Muscle layer of colon (tissue), 2 donors: ENCODE measurements at regions not wholly inside any gene's neighbourhood (a gene's known extent, or its start where the extent isn't known, plus 50 kb on each side); places are given as distances from the start of the nearest gene placed in this dataset.

Experiments used
- H3K27ac ChIP-seq: one replicate; pipeline ENCODE4 v1.7.0; 2013; ENCODE audit warnings: low read depth, mild to moderate bottlenecking, low read length, moderate library complexity
- H3K27me3 ChIP-seq, 2 donors: one replicate each; pipeline ENCODE4 v1.7.0; 2013; ENCODE audit warnings: low read length in 2 of 2, mild to moderate bottlenecking in 2 of 2; ENCODE audit not compliant: insufficient read depth in 2 of 2, control insufficient read depth in 1 of 2
- H3K36me3 ChIP-seq: one replicate; pipeline ENCODE4 v1.7.0; 2013; ENCODE audit warnings: mild to moderate bottlenecking, low read length; ENCODE audit not compliant: insufficient read depth
- H3K4me1 ChIP-seq: one replicate; pipeline ENCODE4 v1.7.0; 2013; ENCODE audit warnings: mild to moderate bottlenecking, low read length; ENCODE audit not compliant: insufficient read depth
- H3K4me3 ChIP-seq, 2 donors: one replicate each; pipeline ENCODE4 v1.7.0; 2013; ENCODE audit warnings: low read length in 2 of 2, low read depth in 1 of 2, mild to moderate bottlenecking in 1 of 2, moderate library complexity in 1 of 2
- H3K9ac ChIP-seq: one replicate; pipeline ENCODE4 v1.7.0; 2013; ENCODE audit warnings: low read length
- H3K9me3 ChIP-seq: one replicate; pipeline ENCODE4 v1.7.0; 2013; ENCODE audit warnings: mild to moderate bottlenecking, low read length
- donor health status: abdominal sarcoma.
- donor health status: Adenocarcinoma of cecum.

- no peaks in the 10 kb centered on the region for H3K27me3 ChIP-seq
- H3K9ac ChIP-seq = no peak overlapping the region
- no peak overlapping the region for H3K4me3 ChIP-seq
- no peaks in the 10 kb centered on the region for H3K4me1 ChIP-seq
- H3K9me3 ChIP-seq = no peaks in the 10 kb centered on the region
- no peaks in the 10 kb centered on the region for H3K36me3 ChIP-seq
- no peak overlapping the region for H3K27ac ChIP-seq
Observed at GRCh38 chr10:4687397-4687796, 138.6 kb upstream of the AKR1E2 start.

DNA sequence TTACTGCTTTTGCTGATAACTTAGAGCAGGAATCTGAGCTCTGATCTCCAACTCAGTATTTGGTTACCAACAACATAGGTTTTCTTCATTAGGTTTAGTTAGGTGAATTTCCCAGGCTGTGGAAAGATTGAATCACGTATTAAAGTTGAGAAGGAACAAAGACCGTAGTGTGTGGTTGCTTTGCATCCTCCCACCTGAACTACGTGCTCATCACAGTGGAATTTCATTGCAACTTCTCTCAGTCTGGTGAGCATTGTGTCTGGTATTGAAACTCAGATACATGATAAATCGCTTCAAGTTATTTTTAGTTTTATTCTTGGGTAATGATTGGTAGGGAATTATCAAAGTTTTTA, 139.4 kb upstream of the AKR1E2 start:
- H3K4me3 ChIP-seq = no peak overlapping the region
- no peak overlapping the region for H3K27ac ChIP-seq
- no peaks in the 10 kb centered on the region for H3K9me3 ChIP-seq
- no peaks in the 10 kb centered on the region for H3K4me1 ChIP-seq
- H3K9ac ChIP-seq = no peak overlapping the region
- no peaks in the 10 kb centered on the region for H3K36me3 ChIP-seq
- H3K27me3 ChIP-seq = no peaks in the 10 kb centered on the region

DNA sequence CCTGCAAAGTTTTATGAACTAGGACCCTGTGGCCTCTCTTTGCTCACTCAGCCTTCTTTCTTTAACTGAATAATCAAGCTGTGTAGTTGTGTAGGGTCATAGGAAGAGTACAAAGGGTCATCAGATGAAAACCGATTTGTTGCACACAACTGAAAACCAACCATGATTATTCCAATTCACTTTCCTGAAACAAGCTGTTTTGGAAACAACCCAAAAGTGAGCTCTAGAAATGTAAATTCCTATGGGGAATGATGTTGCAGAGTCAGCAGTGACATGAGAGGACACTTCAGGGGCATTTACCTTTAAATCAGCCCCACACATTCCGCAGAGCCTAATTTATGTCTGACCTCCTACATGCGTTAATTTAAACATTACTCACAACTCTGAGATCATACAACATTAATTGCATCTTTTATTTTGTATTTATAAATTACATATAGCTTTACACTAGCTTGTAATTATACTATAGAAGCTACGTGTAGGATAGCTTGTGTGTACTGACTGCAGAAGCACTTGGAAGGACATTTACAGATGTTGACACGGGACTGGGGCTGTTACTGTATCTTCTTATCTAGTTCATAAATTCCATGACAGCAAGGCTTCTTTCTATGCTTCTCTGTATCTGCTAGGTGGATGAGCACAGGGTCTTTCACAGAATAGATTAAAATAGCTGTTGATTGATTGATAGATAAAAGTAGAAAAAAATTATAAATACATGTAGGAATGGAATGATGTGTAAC, 139.9 kb upstream of the AKR1E2 start:
- H3K9me3 ChIP-seq = no peaks in the 10 kb centered on the region
- no peak overlapping the region for H3K27ac ChIP-seq
- no peaks in the 10 kb centered on the region for H3K36me3 ChIP-seq
- no peaks in the 10 kb centered on the region for H3K4me1 ChIP-seq
- no peak overlapping the region for H3K4me3 ChIP-seq
- H3K27me3 ChIP-seq = no peaks in the 10 kb centered on the region
- no peak overlapping the region for H3K9ac ChIP-seq

- H3K27me3 ChIP-seq = no peaks in the 10 kb centered on the region
- no peaks in the 10 kb centered on the region for H3K4me1 ChIP-seq
- no peaks in the 10 kb centered on the region for H3K9me3 ChIP-seq
- H3K36me3 ChIP-seq = no peaks in the 10 kb centered on the region
- H3K27ac ChIP-seq = no peak overlapping the region
- no peak overlapping the region for H3K9ac ChIP-seq
- H3K4me3 ChIP-seq = no peak overlapping the region
Observed at GRCh38 chr10:4685491-4685890, 140.5 kb upstream of the AKR1E2 start.

DNA sequence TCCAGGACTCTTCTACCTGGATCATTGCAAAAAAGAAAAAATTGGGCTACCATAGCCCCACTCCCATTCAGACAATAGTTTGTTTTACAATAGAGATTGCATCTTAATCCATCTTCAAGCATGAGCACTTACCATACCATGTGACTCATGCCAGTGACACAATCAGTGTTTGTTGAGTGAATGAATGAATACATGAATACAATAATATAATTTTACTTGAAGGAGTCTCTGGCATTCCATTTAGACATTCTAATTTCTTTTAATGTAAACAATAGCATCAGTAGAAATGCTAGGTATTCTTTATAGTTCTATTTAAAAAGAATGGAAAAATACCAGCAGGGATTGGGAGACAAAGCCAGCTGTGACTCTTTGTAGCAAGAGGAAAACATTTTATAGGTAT, 141.6 kb upstream of the AKR1E2 start:
- no peak overlapping the region for H3K9ac ChIP-seq
- H3K27ac ChIP-seq = no peak overlapping the region
- no peaks in the 10 kb centered on the region for H3K27me3 ChIP-seq

DNA sequence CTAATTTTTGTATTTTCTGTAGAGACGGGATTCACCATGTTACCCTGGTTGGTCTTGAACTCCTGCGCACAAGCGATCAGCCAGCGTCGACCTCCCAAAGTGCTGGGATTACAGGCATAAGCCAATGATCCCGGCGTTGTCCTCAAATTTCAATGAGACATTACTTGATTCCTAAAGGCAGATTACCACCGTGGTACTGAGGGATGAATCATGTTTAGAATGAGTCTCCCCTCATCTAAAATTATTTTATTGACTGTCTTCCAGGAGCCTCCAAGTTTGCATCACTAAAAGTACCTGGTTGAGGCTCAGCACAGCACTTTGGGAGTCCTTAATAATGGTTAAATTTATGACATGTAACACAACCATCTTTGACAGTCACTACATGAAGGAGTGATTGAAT, 142.2 kb upstream of the AKR1E2 start:
- no peaks in the 10 kb centered on the region for H3K4me1 ChIP-seq
- no peak overlapping the region for H3K4me3 ChIP-seq
- no peak overlapping the region for H3K27ac ChIP-seq
- no peaks in the 10 kb centered on the region for H3K9me3 ChIP-seq
- no peaks in the 10 kb centered on the region for H3K27me3 ChIP-seq
- no peaks in the 10 kb centered on the region for H3K36me3 ChIP-seq
- H3K9ac ChIP-seq = no peak overlapping the region

More for the DNA sequence above, 141.6 kb upstream of the AKR1E2 start:
- Histone ChIP-seq H3K36me3 (no peaks in the 10 kb centered on the region), H3K9me3 (no peaks in the 10 kb centered on the region), H3K4me3 (no peak overlapping the region), H3K4me1 (no peaks in the 10 kb centered on the region)

GRCh38 chr10:4683137-4683536, 142.9 kb upstream of the AKR1E2 start:
- Histone ChIP-seq H3K27ac (no peak overlapping the region), H3K36me3 (no peaks in the 10 kb centered on the region), H3K4me3 (no peak overlapping the region), H3K9ac (no peak overlapping the region), H3K4me1 (no peaks in the 10 kb centered on the region), H3K9me3 (no peaks in the 10 kb centered on the region), H3K27me3 (no peaks in the 10 kb centered on the region)

- Histone ChIP-seq H3K27ac (no peak overlapping the region), H3K4me3 (no peak overlapping the region), H3K9ac (no peak overlapping the region), H3K9me3 (no peaks in the 10 kb centered on the region), H3K27me3 (no peaks in the 10 kb centered on the region), H3K36me3 (no peaks in the 10 kb centered on the region), H3K4me1 (no peaks in the 10 kb centered on the region)
Observed at GRCh38 chr10:4678951-4679671, 146.9 kb upstream of the AKR1E2 start.

- no peak overlapping the region for H3K4me3 ChIP-seq
- no peaks in the 10 kb centered on the region for H3K36me3 ChIP-seq
- H3K9ac ChIP-seq = no peak overlapping the region
- H3K27ac ChIP-seq = no peak overlapping the region
- H3K4me1 ChIP-seq = no peaks in the 10 kb centered on the region
- no peaks in the 10 kb centered on the region for H3K27me3 ChIP-seq
- H3K9me3 ChIP-seq = no peaks in the 10 kb centered on the region
Observed at GRCh38 chr10:4678023-4678950, 147.7 kb upstream of the AKR1E2 start.

DNA sequence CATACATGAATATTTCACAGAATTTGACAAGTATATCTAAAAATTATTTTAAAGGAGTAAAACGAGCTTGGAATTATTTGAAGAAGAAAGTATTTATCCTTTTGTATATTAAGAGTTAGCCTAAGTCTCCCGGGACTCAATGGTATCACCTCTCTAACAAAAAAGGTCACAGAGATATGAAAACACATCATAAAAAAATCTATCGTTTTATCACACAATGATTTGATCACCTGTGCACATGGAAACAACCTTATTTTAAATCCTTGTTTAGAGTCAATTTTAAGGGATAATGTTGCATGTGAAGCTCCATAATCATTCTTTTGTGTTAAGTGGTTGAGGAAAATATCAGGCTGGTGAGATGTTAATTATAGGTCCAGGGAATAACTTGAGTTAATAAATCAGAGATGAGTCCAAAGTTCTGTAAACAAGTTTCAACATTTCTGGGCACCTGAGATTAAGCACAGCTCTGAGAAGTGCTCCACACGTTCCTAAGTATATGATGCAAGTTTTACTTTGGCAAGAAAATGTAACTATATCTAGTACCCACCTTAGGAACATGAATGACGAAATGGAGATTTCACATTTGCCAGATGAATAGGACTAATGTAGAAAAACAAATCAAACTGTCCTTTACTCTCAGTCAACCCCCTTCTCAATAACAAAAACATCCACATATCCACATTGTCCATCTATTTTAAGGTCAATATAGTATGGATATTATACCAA, 148.5 kb upstream of the AKR1E2 start:
- no peak overlapping the region for H3K27ac ChIP-seq
- H3K9ac ChIP-seq = no peak overlapping the region
- H3K36me3 ChIP-seq = no peaks in the 10 kb centered on the region
- H3K4me3 ChIP-seq = no peak overlapping the region
- H3K4me1 ChIP-seq = no peaks in the 10 kb centered on the region
- no peaks in the 10 kb centered on the region for H3K27me3 ChIP-seq
- H3K9me3 ChIP-seq = no peaks in the 10 kb centered on the region

- Histone ChIP-seq H3K4me3 (no peak overlapping the region), H3K4me1 (no peaks in the 10 kb centered on the region), H3K27ac (no peak overlapping the region)
Observed at GRCh38 chr10:4676566-4676965, 149.4 kb upstream of the AKR1E2 start.

More at GRCh38 chr10:4676566-4676965, 149.4 kb upstream of the AKR1E2 start:
- Histone ChIP-seq H3K9ac (no peak overlapping the region), H3K27me3 (no peaks in the 10 kb centered on the region), H3K36me3 (no peaks in the 10 kb centered on the region), H3K9me3 (no peaks in the 10 kb centered on the region)
